SK-N-SH (cell line): ENCODE measurements at regions not wholly inside any gene's neighbourhood (a gene's known extent, or its start where the extent isn't known, plus 50 kb on each side); places are given as distances from the start of the nearest gene placed in this dataset.

Experiments
- CTCF ChIP-seq: fragments of 200-600 bp; sonication (generic); IDR thresholded peaks from 2 replicates; pipeline ENCODE4 v1.6.1; 2017; ENCODE audit warnings: antibody characterized with exemption, mild to moderate bottlenecking, moderate library complexity
- MXI1 ChIP-seq: IDR thresholded peaks from 2 replicates; pipeline ENCODE4 v1.6.1; 2012; ENCODE audit warnings: mild to moderate bottlenecking, low read depth, low read length, improper control_type of control experiment
- NFIC ChIP-seq: IDR thresholded peaks from 2 replicates; pipeline ENCODE4 v1.4.0; 2012; ENCODE audit warnings: borderline replicate concordance
- RAD21 ChIP-seq: IDR thresholded peaks from 2 replicates; pipeline ENCODE4 v1.6.1; 2012; ENCODE audit warnings: mild to moderate bottlenecking, low read length
- RCOR1 ChIP-seq: fragments of 150-350 bp; IDR thresholded peaks from 2 replicates; pipeline ENCODE4 v1.6.1; 2017; ENCODE audit warnings: antibody characterized with exemption, low read length

DNA sequence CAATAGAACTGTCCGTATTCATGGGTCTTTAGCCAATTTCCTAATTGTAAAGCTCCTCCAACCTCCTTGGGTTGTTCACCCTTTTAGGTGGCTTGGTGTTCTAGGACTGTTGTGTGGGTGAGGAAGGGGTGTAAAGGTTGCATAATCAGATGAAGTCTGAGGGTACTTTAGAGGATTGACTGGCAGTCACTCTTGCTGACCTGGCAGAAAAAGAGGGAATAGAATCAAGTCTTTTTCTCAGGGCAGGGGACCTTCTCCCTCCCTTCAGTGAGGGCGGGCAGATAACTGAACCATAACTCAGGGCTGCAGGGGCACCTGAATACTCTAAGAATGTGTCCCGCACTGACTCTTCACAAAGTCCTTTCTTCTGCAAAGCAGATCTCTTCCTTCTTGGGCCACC, 436.2 kb downstream of the CCDC91 start:
- TF ChIP-seq CTCF (no peak), MXI1 (no peak), NFIC (no peak), RAD21 (no peak), RCOR1 (no peak)
